ENCODE measurements at regions not wholly inside any gene's neighbourhood (a gene's known extent, or its start where the extent isn't known, plus 50 kb on each side); places are given as distances from the start of the nearest gene placed in this dataset.

DNA sequence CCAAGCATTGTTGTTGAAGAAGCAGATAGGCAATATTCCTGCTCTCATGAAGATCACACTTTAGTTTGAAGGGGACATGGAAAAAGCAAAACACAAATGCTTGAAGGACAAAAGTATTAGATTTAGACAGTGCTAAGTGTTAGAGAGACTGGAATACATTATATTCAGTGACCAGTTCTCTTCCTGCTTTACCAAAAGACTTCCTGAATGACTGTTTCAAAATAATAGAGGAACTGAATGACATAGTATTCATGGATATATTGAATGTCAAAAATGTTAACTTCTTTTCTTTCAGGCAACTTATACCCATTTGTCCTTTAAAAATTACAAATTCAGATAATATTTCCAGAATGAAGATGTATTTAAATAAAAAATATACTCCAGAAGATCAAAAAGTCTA, 178.0 kb upstream of the IVNS1ABP start:
- Histone ChIP-seq H4K20me1 (ENCODE audit: control insufficient read depth, insufficient read depth, insufficient read length) (no peaks in the 10 kb centered on the region), H4K8ac (replicated peaks; ENCODE audit: insufficient read length, low read depth, low read length) (no peak overlapping the region), H4K5ac (ENCODE audit: insufficient read length, low read depth, low read length) (no peak overlapping the region), H4K91ac (ENCODE audit: insufficient read length, low read depth, low read length) (no peak overlapping the region), H2BK5ac (ENCODE audit: insufficient read length, low read length) (no peak overlapping the region), H3K18ac (ENCODE audit: insufficient read length, low read depth, low read length) (no peak overlapping the region), H3K27ac (ENCODE audit: insufficient read length, low read depth, low read length) (no peak overlapping the region), H2BK12ac (ENCODE audit: insufficient read length, low read depth, low read length) (no peak overlapping the region), H3K4ac (ENCODE audit: low read depth, low read length) (no peak overlapping the region), H2AK5ac (ENCODE audit: insufficient read length, low read length) (no peak overlapping the region), H3K4me1 (ENCODE audit: insufficient read depth, low read length) (no peaks in the 10 kb centered on the region), H3K23me2 (ENCODE audit: insufficient read length, low read depth, low read length, poor library complexity, severe bottlenecking) (no peaks in the 10 kb centered on the region), H3K23ac (ENCODE audit: insufficient read length, low read depth, low read length) (no peak overlapping the region), H3K27me3 (ENCODE audit: insufficient read depth, low read length) (no peaks in the 10 kb centered on the region), H3T11ph (ENCODE audit: low read length) (no peak overlapping the region), H2BK15ac (ENCODE audit: low read depth, low read length) (no peak overlapping the region), H3K56ac (ENCODE audit: insufficient read length, low read depth, low read length) (no peak overlapping the region), H3K14ac (ENCODE audit: insufficient read depth, low read length) (no peak overlapping the region), H2AFZ (ENCODE audit: low read length) (no peak overlapping the region), H3K9ac (ENCODE audit: extremely low read depth, insufficient read length, low read length) (no peak overlapping the region), H3K4me2 (ENCODE audit: insufficient read depth, insufficient read length, low read length) (no peak overlapping the region), H3K79me1 (ENCODE audit: insufficient read depth, low read depth, low read length, poor library complexity, severe bottlenecking) (no peaks in the 10 kb centered on the region), H2BK20ac (ENCODE audit: low read depth, low read length, poor library complexity, severe bottlenecking) (no peak overlapping the region), H3K79me2 (ENCODE audit: insufficient read depth, low read length) (no peaks in the 10 kb centered on the region), H3K9me3 (ENCODE audit: control insufficient read depth, low read depth, low read length) (no peaks in the 10 kb centered on the region), H2BK120ac (ENCODE audit: low read depth, low read length, poor library complexity, severe bottlenecking) (no peak overlapping the region)
- TF ChIP-seq, protein P1, sequence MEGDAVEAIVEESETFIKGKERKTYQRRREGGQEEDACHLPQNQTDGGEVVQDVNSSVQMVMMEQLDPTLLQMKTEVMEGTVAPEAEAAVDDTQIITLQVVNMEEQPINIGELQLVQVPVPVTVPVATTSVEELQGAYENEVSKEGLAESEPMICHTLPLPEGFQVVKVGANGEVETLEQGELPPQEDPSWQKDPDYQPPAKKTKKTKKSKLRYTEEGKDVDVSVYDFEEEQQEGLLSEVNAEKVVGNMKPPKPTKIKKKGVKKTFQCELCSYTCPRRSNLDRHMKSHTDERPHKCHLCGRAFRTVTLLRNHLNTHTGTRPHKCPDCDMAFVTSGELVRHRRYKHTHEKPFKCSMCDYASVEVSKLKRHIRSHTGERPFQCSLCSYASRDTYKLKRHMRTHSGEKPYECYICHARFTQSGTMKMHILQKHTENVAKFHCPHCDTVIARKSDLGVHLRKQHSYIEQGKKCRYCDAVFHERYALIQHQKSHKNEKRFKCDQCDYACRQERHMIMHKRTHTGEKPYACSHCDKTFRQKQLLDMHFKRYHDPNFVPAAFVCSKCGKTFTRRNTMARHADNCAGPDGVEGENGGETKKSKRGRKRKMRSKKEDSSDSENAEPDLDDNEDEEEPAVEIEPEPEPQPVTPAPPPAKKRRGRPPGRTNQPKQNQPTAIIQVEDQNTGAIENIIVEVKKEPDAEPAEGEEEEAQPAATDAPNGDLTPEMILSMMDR (conservative IDR thresholded peaks at IDR 0.05), result no peak
- Mint-ChIP-seq H3K27ac (no peak overlapping the region), H3K4me1 (no peaks in the 10 kb centered on the region), H3K9me3 (no peaks in the 10 kb centered on the region), H3K4me3 (no peak overlapping the region), H3K36me3 (ENCODE audit: insufficient read depth in 1 of 3, low read depth in 3 of 3) (no peaks in the 10 kb centered on the region), H3K27me3 (ENCODE audit: low read depth) (no peaks in the 10 kb centered on the region)
- DNase-seq, result no peak

All from H9 (cell line).